Mucosa of stomach (tissue), 1 donor: ENCODE measurements at regions not wholly inside any gene's neighbourhood (a gene's known extent, or its start where the extent isn't known, plus 50 kb on each side); places are given as distances from the start of the nearest gene placed in this dataset.
A peak's percentile ranks its signal among the peaks of the same experiment; 100 is the strongest.
"Not testable (repeated sequence)": the region's sequence is repeated elsewhere in the genome, so short reads cannot be mapped to it uniquely, and the experiment has no call there.

Experiments
- H3K27me3 ChIP-seq: one replicate; pipeline ENCODE4 v1.7.0; 2013; ENCODE audit warnings: mild to moderate bottlenecking, low read length; ENCODE audit not compliant: control insufficient read depth, insufficient read depth
- H3K36me3 ChIP-seq: one replicate; pipeline ENCODE4 v1.7.0; 2013; ENCODE audit warnings: low read length; ENCODE audit not compliant: control insufficient read depth, insufficient read depth
- H3K4me1 ChIP-seq: one replicate; pipeline ENCODE4 v1.7.0; 2013; ENCODE audit warnings: mild to moderate bottlenecking, low read length; ENCODE audit not compliant: control insufficient read depth, insufficient read depth
- H3K4me3 ChIP-seq: one replicate; pipeline ENCODE4 v1.7.0; 2013; ENCODE audit warnings: low read length
- H3K9ac ChIP-seq: one replicate; pipeline ENCODE4 v1.7.0; 2013; ENCODE audit warnings: mild to moderate bottlenecking, low read length, moderate library complexity
- H3K9me3 ChIP-seq: one replicate; pipeline ENCODE4 v1.7.0; 2013; ENCODE audit warnings: mild to moderate bottlenecking, low read length, moderate library complexity; ENCODE audit not compliant: control insufficient read depth
- donor health status: Pancreatic carcinoma.

DNA sequence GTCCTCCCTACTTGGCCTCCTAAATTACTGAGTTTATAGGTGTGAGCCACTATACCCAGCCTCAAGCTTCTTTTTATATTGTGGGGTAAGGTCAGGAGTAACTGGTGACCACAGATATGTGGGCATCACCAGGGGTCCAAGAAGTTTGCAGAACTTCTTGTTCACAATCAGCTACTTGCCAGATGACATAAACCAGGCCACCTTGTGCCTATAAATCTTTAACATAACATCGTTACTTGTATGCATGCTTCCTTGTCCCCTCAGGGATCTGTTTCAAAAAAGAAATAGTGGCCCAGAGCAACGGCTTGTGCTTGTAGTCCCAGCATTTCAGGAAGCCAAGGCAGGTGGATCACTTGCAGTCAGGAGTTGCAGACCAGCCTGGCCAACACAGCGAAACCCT lies 115.1 kb upstream of the FAM174B start:
- Histone ChIP-seq H3K4me1 (no peaks in the 10 kb centered on the region), H3K27me3 (no peaks in the 10 kb centered on the region), H3K9ac (no peak overlapping the region), H3K36me3 (no peaks in the 10 kb centered on the region), H3K4me3 (no peak overlapping the region), H3K9me3 (no peaks in the 10 kb centered on the region)

DNA sequence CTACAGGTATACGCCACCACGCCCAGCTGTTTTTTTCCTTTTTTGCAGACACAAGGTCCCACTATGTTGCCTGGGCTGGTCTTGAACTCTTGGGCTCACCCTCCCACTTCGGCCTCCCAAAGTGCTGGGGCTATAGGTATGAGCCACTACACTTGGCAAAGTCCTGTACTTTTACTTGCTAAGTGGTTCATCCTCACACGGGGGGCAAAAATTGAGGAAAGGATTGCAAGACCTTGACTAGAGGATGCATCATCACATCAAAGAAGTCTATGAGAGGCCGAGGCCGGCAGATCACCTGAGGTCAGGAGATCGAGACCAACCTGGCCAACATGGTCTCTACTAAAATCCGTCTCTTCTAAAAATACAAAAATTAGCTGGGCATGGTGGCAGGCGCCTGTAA lies 116.5 kb upstream of the FAM174B start:
- Histone ChIP-seq H3K4me3 (no peak overlapping the region), H3K9me3 (no peaks in the 10 kb centered on the region), H3K4me1 (no peaks in the 10 kb centered on the region), H3K27me3 (no peaks in the 10 kb centered on the region), H3K9ac (no peak overlapping the region), H3K36me3 (no peaks in the 10 kb centered on the region)

DNA sequence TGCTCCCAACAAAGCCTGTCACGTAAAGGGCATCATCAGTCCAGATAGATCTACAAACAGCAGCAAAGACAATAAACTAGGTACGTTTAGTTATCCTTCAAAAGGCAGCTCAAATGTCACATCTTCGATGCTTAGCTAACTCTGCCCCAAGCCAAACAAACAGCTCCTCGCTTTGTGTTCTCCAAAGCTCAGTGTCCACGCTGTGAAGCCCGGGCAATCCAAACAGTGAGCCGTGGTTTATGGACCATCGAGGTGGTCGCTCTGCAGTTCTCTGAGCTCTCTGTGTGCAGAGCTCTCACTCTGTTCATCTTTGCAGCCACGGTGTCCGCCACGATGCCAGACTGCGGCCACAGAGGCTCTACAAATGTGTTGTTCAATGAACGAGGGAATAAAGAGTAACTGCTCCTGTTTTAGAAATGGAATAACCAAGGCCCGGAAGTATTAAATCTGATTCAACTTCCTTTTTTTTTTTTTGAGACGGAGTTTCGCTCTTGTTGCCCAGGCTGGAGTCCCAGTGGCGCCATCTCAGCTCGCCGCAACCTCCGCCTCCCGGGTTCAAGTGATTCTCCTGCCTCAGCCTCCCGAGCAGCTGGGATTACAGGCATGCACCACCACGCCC lies 117.2 kb upstream of the FAM174B start:
- no peak overlapping the region for H3K4me3 ChIP-seq
- no peaks in the 10 kb centered on the region for H3K36me3 ChIP-seq
- H3K9ac ChIP-seq: no peak overlapping the region
- no peaks in the 10 kb centered on the region for H3K9me3 ChIP-seq
- no peaks in the 10 kb centered on the region for H3K27me3 ChIP-seq
- no peaks in the 10 kb centered on the region for H3K4me1 ChIP-seq

DNA sequence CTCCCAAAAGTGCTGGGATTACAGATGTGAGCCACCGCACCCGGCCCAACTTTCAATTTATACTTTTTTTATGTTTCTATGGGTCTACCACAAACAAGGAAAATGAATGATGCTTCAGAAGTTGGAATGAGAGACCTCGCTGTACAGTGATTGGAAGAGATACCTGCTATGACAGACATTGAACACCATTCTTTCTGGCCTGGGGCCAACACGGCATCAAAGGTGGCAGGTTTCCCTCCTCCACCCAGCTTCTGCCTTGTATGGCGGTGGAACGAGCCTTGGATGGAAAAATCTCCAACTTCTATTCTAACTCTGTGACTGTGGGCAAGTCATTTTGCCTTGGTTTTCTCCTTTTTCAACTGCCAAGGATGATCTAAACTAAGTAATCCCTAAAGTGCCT lies 117.8 kb upstream of the FAM174B start:
- no peaks in the 10 kb centered on the region for H3K9me3 ChIP-seq
- H3K36me3 ChIP-seq: no peaks in the 10 kb centered on the region
- no peaks in the 10 kb centered on the region for H3K27me3 ChIP-seq
- H3K9ac ChIP-seq: no peak overlapping the region
- H3K4me1 ChIP-seq: no peaks in the 10 kb centered on the region
- H3K4me3 ChIP-seq: no peak overlapping the region

DNA sequence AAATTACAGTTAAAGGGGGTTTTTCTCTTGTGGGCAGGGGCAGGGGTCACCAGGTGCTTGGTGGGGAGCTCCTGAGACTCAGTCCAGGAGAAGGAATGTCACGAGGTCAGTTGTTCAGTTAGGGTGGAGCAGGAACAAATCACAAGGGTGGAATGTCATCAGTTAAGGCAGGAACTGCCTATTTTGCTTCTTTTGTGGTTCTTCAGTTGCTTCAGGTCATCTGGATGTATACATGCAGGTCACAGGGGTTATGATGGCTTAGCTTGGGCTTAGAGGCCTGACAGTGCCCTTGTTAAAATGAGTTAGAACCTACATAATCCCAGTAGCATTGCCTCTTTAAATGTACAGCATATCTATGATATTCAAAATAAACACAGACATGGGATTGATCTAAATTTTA lies 120.2 kb upstream of the CHD2 start:
- Histone ChIP-seq H3K9ac (no peak overlapping the region), H3K27me3 (no peaks in the 10 kb centered on the region), H3K4me3 (no peak overlapping the region), H3K9me3 (no peaks in the 10 kb centered on the region), H3K4me1 (no peaks in the 10 kb centered on the region), H3K36me3 (no peaks in the 10 kb centered on the region)

DNA sequence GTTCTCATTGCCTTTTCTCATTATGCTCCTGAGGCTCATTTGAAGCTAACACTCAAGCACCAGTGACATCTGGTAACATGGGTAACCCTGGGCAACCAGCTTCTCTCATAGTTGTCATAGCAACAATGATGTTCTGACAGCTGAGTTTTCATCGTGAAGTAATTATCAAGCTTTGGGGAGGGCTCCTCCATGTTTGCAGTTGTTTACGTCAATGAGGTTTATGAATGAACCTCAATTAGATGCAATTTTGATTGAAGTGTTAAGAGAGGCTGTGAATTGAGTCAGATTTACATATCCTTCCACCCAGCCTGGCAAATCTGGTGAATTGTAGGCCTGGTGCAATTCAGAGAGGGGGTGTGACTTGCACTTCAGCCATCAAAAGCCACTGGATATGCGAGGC lies 119.3 kb upstream of the CHD2 start:
- Histone ChIP-seq H3K4me1 (no peaks in the 10 kb centered on the region), H3K27me3 (no peaks in the 10 kb centered on the region), H3K9me3 (no peaks in the 10 kb centered on the region), H3K36me3 (no peaks in the 10 kb centered on the region), H3K9ac (no peak overlapping the region), H3K4me3 (no peak overlapping the region)

DNA sequence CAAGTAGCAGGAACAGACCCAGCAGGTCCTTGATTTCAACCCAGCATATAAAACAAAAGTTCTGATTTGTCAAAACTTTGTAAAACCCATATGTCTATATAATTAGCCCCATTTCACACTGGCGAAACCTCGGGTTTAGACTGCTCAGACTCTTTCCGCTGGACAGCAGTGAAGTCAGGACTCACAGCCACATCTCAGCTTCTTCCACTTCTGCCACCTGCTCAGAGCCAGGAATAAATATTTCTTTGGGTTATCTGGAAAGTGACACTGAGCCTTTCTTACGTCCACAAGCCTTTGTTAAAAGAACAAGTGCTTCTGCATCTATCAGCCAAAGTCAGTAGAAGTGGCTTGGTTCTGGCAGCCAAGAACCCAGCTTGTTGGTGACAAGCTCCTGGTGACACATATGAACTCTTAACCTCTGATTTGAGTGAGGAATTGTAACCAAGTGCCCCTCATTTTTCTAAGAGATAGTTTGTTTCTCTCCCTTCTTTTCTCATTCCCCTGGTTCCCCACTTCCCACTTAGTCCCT lies 118.1 kb upstream of the CHD2 start:
- Histone ChIP-seq H3K27me3 (no peaks in the 10 kb centered on the region), H3K4me1 (no peaks in the 10 kb centered on the region), H3K9me3 (no peaks in the 10 kb centered on the region), H3K9ac (no peak overlapping the region), H3K4me3 (no peak overlapping the region), H3K36me3 (no peaks in the 10 kb centered on the region)

DNA sequence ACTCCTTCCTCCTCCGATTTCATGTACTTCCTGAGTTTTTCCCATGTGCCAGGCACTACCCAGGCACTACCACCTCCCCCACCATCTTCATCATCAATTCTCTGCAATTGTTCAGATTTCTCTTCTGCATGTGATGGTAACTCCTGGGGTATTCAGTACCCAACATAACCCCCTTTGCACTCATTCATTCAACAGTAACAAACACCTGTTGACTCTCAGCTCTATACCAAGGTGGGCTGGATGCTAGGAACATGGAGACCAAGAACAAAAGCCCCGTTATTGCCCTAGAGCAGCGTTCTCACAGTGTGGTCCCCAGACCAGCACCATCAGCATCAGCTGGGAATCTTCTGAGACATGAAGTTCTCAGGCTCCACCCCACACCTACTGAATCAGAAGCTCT lies 113.0 kb upstream of the CHD2 start:
- Histone ChIP-seq H3K4me3 (no peak overlapping the region), H3K27me3 (no peaks in the 10 kb centered on the region), H3K9ac (no peak overlapping the region), H3K36me3 (no peaks in the 10 kb centered on the region), H3K4me1 (no peaks in the 10 kb centered on the region), H3K9me3 (no peaks in the 10 kb centered on the region)

DNA sequence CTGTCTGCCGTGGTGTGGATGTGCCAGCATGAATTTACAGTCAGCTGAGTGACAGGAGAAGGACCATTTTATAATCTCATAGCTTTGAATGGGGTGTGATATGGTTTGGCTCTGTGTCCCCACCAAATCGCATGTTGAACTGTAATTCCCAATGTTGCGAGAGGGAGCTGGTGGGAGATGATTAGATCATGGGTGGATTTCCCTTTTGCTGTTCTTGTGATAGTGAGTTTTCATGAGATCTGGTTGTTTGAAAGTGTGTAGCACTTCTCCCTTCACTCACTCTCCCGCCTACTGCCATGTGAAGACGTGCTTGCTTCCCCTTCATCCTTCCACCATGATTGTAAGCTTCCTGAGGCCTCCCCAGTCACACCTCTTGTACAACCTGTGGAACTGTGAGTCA lies 111.9 kb upstream of the CHD2 start:
- Histone ChIP-seq H3K9ac (no peak overlapping the region), H3K36me3 (no peaks in the 10 kb centered on the region), H3K9me3 (no peaks in the 10 kb centered on the region), H3K27me3 (no peaks in the 10 kb centered on the region), H3K4me3 (no peak overlapping the region), H3K4me1 (no peaks in the 10 kb centered on the region)

DNA sequence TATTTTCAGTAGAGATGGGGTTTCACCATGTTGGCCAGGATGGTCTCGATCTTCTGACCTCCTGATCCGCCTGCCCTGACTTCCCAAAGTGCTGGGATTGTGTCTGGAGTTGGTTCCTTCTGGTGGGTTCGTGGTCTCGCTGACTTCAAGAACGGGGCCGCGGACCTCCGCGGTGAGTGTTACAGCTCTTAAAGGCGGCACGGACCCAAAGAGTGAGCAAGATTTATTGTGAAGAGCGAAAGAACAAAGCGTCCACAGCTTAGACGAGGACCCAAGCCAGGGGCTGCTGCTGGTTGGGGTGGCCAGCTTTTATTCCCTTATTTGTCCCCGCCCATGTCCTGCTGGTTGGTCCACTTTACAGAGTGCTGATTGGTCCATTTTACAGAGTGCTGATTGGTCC lies 111.3 kb upstream of the CHD2 start:
- H3K4me3 ChIP-seq, H3K27me3 ChIP-seq, H3K36me3 ChIP-seq, H3K9ac ChIP-seq, H3K4me1 ChIP-seq, H3K9me3 ChIP-seq: not testable (repeated sequence)

DNA sequence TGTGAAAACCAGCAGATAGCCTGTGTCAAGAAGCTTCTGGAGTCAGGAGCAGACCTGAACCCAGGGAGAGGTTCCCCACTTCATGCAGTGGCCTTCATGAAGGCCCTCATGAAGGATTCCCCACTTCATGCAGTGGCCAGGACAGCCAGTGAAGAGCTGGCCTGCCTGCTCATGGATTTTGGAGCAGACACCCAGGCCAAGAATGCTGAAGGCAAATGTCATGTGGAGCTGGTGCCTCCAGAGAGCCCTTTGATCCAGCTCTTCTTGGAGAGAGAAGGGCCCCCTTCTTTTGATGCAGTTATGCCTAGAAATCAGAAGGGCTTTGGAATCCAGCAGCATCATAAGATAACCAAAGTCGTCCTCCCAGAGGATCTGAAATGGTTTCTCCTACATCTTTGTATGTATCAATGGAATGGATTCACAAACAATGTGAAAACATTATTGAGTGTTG lies 103.9 kb upstream of the CHD2 start:
- Histone ChIP-seq H3K9ac (no peak overlapping the region), H3K4me1 (peaks cover 7% of the 10 kb centered on the region), H3K9me3 (no peaks in the 10 kb centered on the region), H3K4me3 (no peak overlapping the region), H3K27me3 (no peaks in the 10 kb centered on the region), H3K36me3 (no peaks in the 10 kb centered on the region)

DNA sequence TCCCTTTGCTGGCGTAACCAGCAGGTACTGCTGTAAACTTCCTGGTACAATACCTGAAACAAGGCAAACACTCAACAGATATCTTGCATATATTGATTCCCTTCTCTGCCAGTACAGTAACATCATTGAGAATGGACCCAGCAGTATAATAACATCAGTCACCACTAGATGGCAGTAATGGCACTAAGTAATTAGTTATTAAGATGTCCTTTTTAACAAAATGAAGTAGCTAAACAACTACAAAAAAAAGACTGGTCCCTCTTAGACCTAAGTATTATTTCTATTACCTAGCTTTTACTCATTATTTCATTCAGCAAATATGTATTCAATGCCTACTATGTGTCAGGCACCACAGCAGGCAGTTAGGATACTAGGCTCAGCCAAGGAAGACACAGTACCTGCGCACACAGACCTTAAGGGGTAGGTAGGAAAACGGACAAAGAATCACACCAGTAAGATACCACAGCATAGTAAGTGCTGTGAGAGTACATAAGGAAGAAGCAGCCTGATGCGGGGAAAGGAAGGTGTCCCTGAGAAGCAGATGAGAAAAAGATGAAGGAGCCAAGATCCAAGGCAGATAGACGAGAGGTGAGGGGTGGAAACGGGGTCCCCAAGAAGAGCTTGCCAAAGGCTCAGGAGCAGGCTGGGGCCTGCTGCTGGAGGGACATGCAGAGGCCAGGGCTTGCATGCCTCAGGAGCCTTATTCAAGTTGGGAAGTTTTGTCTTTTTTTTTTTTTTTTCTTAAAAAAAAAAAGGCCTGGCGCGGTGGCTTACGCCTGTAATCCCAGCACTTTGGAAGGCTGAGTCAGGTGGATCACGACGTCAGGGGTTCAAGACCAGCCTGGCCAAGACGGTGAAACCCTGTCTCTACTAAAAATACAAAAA lies 102.7 kb upstream of the CHD2 start:
- Histone ChIP-seq H3K9ac (peak overlapping the region; percentile 33), H3K36me3 (no peaks in the 10 kb centered on the region), H3K9me3 (no peaks in the 10 kb centered on the region)

More for the DNA sequence above, 102.7 kb upstream of the CHD2 start:
- no peaks in the 10 kb centered on the region for H3K27me3 ChIP-seq
- no peak overlapping the region for H3K4me3 ChIP-seq
- H3K4me1 ChIP-seq: peaks cover 14% of the 10 kb centered on the region
